Smooth muscle cell (in vitro differentiated cells): ENCODE measurements at regions not wholly inside any gene's neighbourhood (a gene's known extent, or its start where the extent isn't known, plus 50 kb on each side); places are given as distances from the start of the nearest gene placed in this dataset.

ENCODE experiments used
- DNase-seq: peaks from one replicate; lab custom pipeline; 2025; ENCODE audit not compliant: unreplicated experiment; lab: John Stamatoyannopoulos, UW
- H2AFZ ChIP-seq: fragments of 200-600 bp; sonication (generic); 2 replicates; pipeline ENCODE4 v1.6.0; 2016; ENCODE audit warnings: antibody characterized with exemption, low read depth, mild to moderate bottlenecking
- H3F3A ChIP-seq: fragments of 200-600 bp; sonication (generic); 2 replicates; pipeline ENCODE4 v1.6.0; 2017; ENCODE audit warnings: antibody characterized with exemption, low read depth
- H3K27ac ChIP-seq: fragments of 200-600 bp; sonication (generic); 2 replicates; pipeline ENCODE4 v1.5.1; 2016; ENCODE audit warnings: low read depth, mild to moderate bottlenecking
- H3K27me3 ChIP-seq: fragments of 200-600 bp; sonication (generic); 2 replicates; pipeline ENCODE4 v1.6.1; 2016; ENCODE audit warnings: low read depth, mild to moderate bottlenecking
- H3K36me3 ChIP-seq: fragments of 200-600 bp; sonication (generic); 2 replicates; pipeline ENCODE4 v1.5.1; 2016; ENCODE audit warnings: low read depth
- H3K4me1 ChIP-seq: fragments of 200-600 bp; sonication (generic); 2 replicates; pipeline ENCODE4 v1.5.1; 2016; ENCODE audit warnings: low read depth
- H3K4me2 ChIP-seq: fragments of 200-600 bp; sonication (generic); 2 replicates; pipeline ENCODE4 v1.6.0; 2016; ENCODE audit warnings: mild to moderate bottlenecking
- H3K4me3 ChIP-seq: fragments of 200-600 bp; sonication (generic); 2 replicates; pipeline ENCODE4 v1.5.1; 2016; ENCODE audit warnings: mild to moderate bottlenecking
- H3K79me2 ChIP-seq: fragments of 200-600 bp; sonication (generic); 2 replicates; pipeline ENCODE4 v1.6.0; 2016; ENCODE audit warnings: low read depth, mild to moderate bottlenecking
- H3K9ac ChIP-seq: fragments of 200-600 bp; sonication (generic); 2 replicates; pipeline ENCODE4 v1.6.0; 2016; ENCODE audit warnings: low read depth
- H3K9me3 ChIP-seq: fragments of 200-600 bp; sonication (generic); replicated peaks from 2 replicates; pipeline ENCODE4 v1.5.1; 2016; ENCODE audit warnings: low read depth
- H4K20me1 ChIP-seq: fragments of 200-600 bp; sonication (generic); 2 replicates; pipeline ENCODE4 v1.6.0; 2016; ENCODE audit warnings: low read depth
- WGBS: methylation state at CpG from one replicate; pipeline ENCODE4 v1.1.7; 2016; ENCODE audit warnings: low lambda C conversion rate; 5-methylcytosine and 5-hydroxymethylcytosine counted together
- TF ChIP-seq, protein P1 (sequence below): fragments of 200-600 bp; sonication (generic); IDR thresholded peaks from 2 replicates; pipeline ENCODE4 v1.5.1; 2017; ENCODE audit warnings: borderline replicate concordance, mild to moderate bottlenecking, antibody characterized with exemption; ENCODE audit not compliant: insufficient read depth, poor library complexity, severe bottlenecking

DNA sequence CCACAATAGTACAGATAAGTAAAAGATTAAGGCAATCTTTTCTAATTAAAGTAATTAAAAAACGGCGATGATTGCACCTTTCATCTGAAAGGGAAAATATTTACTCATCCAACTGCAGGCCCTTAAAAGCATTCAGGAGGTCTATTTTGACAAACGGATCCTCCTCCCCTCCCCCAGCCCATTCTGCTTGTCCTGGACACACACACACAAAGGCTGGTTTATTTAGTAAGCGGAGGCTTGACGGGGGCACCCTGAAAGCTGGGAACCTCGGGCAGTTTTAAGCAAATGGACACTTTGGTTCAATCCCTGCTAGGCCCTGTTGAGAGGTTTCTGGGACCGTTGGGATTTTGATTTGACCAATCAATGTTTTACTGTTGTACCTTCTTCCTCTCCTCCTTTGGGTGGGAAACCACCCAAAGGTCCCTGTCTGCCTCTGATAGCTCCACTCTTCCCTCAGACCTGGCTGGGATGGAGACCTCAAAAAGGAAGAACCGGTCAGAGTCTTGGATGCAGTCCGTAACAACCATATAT is 135.8 kb upstream of the HAAO start:
- H4K20me1 ChIP-seq: no peaks in the 10 kb centered on the region
- no peak overlapping the region for H3K9ac ChIP-seq
- TF ChIP-seq, protein P1, sequence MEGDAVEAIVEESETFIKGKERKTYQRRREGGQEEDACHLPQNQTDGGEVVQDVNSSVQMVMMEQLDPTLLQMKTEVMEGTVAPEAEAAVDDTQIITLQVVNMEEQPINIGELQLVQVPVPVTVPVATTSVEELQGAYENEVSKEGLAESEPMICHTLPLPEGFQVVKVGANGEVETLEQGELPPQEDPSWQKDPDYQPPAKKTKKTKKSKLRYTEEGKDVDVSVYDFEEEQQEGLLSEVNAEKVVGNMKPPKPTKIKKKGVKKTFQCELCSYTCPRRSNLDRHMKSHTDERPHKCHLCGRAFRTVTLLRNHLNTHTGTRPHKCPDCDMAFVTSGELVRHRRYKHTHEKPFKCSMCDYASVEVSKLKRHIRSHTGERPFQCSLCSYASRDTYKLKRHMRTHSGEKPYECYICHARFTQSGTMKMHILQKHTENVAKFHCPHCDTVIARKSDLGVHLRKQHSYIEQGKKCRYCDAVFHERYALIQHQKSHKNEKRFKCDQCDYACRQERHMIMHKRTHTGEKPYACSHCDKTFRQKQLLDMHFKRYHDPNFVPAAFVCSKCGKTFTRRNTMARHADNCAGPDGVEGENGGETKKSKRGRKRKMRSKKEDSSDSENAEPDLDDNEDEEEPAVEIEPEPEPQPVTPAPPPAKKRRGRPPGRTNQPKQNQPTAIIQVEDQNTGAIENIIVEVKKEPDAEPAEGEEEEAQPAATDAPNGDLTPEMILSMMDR: no peak
- no peaks in the 10 kb centered on the region for H3K36me3 ChIP-seq
- H3K4me2 ChIP-seq: no peak overlapping the region
- H3K4me3 ChIP-seq: no peak overlapping the region
- H2AFZ ChIP-seq: no peak overlapping the region
- WGBS: 56% methylated on average over 9 of the region's 9 CpGs
- H3K4me1 ChIP-seq: peaks cover 93% of the 10 kb centered on the region
- DNase-seq: no peak
- H3K79me2 ChIP-seq: no peaks in the 10 kb centered on the region
- peaks cover 60% of the 10 kb centered on the region for H3F3A ChIP-seq
- H3K27me3 ChIP-seq: no peaks in the 10 kb centered on the region
- H3K27ac ChIP-seq: no peak overlapping the region
- H3K9me3 ChIP-seq: no peaks in the 10 kb centered on the region

DNA sequence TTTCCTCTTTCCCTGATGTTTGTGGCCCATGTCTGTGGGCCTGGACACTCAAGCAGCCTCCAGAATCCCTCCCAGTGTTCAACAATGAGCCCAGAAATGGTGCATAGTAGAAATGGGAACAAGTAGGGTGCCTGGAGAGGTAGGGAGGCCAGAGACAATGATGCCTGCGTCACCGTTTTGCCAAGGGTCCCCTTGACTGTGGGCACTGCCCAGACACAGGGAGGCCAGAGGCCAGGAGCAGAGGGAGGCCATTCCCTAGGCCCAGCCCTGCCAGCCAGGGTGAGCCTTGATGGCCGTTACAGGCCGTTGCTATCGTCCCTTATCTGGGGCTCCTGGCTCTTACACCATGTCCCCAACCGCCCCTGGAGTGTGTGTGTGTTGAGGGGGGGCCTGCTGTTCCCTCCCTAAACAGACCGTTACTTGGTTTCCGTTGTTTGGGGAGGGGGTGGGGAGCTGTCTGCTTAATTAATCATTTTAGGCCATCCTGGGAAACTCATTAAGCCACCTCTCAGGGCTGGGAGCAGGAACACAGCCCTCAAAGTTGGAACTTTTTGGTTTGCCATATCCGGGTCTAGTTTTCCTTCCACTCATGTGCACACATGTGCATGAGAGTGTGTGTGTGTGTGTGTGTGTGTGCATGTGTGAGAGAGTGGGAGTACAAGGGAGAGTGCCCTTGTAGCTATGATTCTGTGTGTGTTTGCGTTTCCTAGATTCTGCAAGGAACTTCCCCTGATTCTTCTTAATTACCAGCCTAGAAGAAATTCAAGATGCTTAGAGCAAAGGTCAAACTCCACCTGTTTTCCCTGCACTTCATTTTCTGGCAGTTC is 135.2 kb upstream of the HAAO start:
- TF ChIP-seq, protein P1: no peak
- Histone ChIP-seq H3K36me3 (no peaks in the 10 kb centered on the region), H3K9ac (no peak overlapping the region), H3K27ac (no peak overlapping the region), H3K27me3 (no peaks in the 10 kb centered on the region), H3K4me1 (peaks cover 94% of the 10 kb centered on the region), H3K79me2 (no peaks in the 10 kb centered on the region), H3F3A (peaks cover 58% of the 10 kb centered on the region), H3K4me3 (no peak overlapping the region), H3K9me3 (no peaks in the 10 kb centered on the region), H4K20me1 (no peaks in the 10 kb centered on the region), H3K4me2 (no peak overlapping the region), H2AFZ (no peak overlapping the region)
- DNase-seq: no peak
- 56% methylated on average over 10 of the region's 10 CpGs for WGBS

DNA sequence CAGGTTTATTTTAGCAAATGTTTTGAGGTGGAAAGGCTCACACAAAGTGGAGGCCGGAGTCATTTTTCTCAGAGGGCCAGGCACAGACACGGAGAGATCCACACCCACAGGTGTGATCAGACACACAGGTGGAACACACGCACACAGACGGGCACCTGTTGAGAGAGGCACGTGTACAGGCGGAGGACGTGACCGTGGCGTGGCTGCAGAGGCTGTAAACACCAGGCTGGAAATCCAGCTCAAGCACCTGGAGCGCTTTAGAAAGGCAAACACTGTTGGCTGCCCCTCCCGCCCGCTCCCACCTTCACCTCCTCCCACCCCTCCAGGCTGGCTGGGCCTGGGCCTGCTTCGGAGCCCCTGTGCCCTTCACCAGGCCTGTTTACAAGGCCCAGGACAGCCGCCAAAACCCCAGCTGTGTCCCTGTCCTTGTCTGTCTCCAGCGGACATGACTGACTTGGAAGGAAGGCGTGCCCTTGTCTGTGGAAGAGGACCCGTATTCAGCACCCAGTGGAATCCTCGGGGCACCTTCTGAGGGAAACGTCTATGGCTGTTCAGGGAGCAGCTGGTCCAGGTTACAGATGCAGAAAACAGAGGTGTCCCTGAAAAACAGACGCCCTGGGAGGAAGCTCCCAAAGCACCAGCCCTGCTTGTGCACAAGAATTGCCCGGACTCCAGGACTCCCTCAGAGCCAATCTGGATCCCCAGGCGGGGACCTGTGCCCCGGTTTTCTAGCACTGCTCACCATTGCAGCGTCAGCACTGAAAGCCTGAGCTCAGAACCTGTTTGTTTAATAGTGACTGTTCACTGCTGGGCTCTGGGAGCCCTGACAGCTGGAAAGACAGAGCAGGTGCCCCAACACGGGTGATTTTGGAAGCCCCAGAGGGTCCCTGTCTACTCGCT is 134.3 kb upstream of the HAAO start:
- no peaks in the 10 kb centered on the region for H3K9me3 ChIP-seq
- no peak for DNase-seq
- peak overlapping the region; percentile 94 for H3K27ac ChIP-seq
- peak overlapping the region; percentile 12 for H2AFZ ChIP-seq
- peak overlapping the region; percentile 75 for H3K4me2 ChIP-seq
- H3K9ac ChIP-seq: no peak overlapping the region
- no peaks in the 10 kb centered on the region for H3K27me3 ChIP-seq
- TF ChIP-seq, protein P1: no peak
- H3K4me3 ChIP-seq: no peak overlapping the region
- WGBS: 80% methylated on average over 26 of the region's 26 CpGs
- H4K20me1 ChIP-seq: no peaks in the 10 kb centered on the region
- no peaks in the 10 kb centered on the region for H3K36me3 ChIP-seq
- peaks cover 91% of the 10 kb centered on the region for H3K4me1 ChIP-seq
- no peaks in the 10 kb centered on the region for H3K79me2 ChIP-seq
- peaks cover 54% of the 10 kb centered on the region for H3F3A ChIP-seq
